CD4-positive, alpha-beta T cell treated with Interleukin-4 for 4 hours (primary cell): ENCODE measurements at regions not wholly inside any gene's neighbourhood (a gene's known extent, or its start where the extent isn't known, plus 50 kb on each side); places are given as distances from the start of the nearest gene placed in this dataset.

Experiments used
- DNase-seq: peaks from one replicate; pipeline ENCODE4 v3.0.0-alpha.2; 2020

DNA sequence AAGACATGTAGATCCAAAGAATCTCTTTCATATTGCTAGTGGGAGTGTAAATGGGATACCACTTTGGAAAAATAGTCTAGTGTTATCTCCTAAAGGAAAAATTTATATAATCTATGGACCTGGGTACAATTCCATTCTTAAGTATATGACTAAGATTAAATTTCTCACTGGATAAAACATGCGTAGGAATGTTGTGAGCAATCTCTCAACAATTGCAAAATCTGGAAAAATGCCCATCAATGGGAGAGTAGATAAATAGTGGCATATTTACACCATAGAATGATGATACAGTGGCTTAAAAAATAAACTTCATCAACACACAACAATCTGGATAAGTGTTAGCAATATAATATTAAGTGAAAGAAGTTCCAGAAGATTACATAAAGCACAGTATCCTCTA, 469.5 kb downstream of the MAN2A1 start:
- DNase-seq = no peak

DNA sequence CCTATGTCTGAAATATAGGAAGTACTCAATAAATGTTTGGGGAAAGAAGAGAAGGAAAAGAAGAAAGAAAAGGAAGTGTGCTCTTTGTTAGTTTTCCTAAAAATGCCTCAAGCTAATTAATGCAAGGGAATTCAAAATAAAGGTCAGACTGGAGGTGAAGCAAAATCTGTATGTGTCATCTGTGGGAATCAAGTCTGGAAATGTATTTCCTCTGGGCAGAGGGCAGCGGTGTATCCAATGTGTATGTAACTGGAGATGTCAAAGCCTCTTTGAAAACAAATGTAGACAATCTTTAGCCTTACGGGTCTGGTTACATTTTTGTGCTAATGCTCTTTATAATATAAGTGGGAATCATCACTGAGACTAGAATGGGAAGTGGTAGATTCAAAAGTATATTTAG, 471.4 kb downstream of the MAN2A1 start:
- DNase-seq = no peak

- DNase-seq = no peak
Measured at GRCh38 chr5:110165366-110165765, 475.6 kb downstream of the MAN2A1 start.

DNA sequence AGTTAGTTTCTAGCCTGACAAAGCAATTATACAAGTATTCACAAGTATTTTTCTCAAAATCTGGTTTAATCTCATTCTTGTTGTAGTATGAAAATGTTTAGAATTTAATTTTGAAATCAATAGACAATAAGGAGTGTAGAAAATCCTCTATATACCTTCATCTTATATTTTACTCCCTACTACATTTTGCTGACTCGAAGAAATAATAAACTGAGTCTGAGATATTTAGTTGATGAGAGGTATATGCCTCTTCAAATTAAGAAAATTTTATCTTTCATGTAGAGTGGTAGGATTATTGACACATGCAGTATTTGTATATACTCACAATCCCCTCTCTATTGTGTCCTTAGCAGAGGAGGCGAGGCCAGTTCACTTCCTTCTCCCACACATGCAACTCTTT, 477.7 kb downstream of the MAN2A1 start:
- no peak for DNase-seq

DNA sequence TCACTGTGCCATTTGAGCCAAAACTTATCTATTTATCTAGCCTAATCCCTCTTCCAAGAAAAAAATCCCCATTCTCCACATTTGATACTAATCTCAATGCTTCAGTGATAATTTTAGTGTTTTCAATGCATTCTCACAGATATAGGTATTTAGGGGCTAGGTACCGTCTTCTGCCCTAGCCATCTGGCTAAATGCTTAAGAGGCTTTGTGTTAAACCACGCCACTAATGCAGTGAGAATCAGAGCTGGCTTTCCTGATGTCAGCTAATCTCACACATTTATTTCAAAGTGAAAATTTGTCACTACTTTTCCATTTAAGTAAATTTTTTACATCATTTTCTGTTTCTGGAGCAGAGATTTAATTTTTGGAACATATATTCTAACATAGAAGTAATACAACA, 479.7 kb downstream of the MAN2A1 start:
- DNase-seq = no peak

- no peak for DNase-seq
Measured at GRCh38 chr5:110177729-110178128, 488.0 kb downstream of the MAN2A1 start.

DNA sequence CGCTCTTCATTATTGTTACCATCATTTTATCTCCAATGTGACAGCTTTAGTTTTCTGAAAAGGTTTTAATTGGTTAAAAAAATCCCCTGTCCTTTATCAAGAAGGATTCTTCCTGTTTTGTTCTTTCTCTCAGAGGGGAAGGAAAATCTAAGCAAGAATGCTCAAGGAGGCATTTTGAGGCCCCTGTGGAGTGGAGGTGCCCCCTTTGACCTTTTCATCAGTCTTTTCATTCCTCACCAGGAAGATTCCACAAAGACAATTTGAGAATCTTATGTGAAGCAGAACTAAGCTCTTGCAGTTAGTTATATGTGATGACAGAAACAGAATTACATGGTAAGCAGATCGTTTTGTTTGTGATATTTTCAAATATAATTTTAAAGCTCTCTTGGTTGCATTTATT, 489.6 kb downstream of the MAN2A1 start:
- no peak for DNase-seq

GRCh38 chr5:110194191-110194590, 504.5 kb downstream of the MAN2A1 start:
- DNase-seq = no peak

GRCh38 chr5:110195288-110195687, 505.6 kb downstream of the MAN2A1 start:
- no peak for DNase-seq

- no peak for DNase-seq
Measured at GRCh38 chr5:110201791-110202190, 512.1 kb downstream of the MAN2A1 start.

- DNase-seq = no peak
Measured at GRCh38 chr5:110203661-110204060, 513.9 kb downstream of the MAN2A1 start.

DNA sequence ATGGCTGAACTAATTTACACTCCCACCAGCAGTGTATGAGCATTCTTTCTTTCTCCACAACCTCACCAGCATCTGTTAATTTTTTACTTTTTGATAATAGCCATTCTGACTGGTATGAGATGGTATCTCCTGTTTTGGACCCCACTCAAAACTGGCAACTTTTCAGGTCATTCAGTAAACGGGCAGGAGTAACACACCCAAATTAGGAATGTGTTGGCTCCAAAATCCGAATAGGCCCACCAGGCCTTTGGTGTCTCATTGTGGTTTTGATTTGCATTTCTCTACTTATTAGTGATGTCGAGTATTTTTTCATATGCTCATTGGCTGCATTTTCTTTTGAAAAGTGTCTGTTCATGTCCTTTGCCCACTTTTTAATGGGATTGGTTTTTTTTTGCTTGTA, 517.1 kb downstream of the TMEM232 start:
- DNase-seq = no peak

DNA sequence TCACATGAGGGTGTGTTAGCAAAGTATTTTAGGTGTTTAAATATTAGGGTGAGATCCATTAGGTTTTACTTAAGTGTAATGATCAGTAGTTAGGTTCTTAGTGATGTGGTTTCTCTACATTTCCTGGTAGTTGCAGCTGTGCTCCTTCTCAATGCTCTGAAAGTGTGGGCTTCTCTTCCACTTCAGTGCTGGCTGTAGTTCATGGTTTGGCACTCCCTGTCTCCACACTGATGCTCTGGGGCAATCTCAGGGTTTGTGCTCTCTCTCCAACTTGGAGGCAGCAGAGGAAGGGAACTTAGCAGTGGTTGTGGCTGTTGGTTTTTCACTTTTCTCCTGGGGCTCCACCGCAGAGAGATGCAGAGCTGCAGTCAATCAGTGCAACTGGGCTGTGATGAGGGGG, 507.5 kb downstream of the TMEM232 start:
- DNase-seq = no peak

DNA sequence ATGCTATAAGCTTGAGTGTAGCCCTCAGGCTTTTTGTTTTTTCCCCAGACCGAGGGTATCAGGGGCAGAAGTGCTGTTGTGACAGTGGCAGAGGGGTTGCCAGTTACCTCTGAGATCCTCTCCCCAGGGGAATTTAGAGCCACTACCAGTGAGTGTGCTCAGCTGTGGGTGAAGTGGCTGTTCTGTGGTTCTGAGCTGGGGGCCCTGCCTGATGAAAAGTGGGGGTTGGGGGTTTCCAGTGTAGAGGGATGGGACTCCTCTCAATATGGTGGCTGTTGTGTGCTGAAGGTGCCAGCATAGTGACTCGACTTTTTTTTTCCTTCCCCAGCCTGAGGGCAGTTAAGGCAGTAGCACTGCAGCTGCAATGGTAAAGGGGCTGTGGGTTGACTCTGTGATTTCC, 506.7 kb downstream of the TMEM232 start:
- no peak for DNase-seq

GRCh38 chr5:110221036-110221435, 505.4 kb downstream of the TMEM232 start:
- no peak for DNase-seq

DNA sequence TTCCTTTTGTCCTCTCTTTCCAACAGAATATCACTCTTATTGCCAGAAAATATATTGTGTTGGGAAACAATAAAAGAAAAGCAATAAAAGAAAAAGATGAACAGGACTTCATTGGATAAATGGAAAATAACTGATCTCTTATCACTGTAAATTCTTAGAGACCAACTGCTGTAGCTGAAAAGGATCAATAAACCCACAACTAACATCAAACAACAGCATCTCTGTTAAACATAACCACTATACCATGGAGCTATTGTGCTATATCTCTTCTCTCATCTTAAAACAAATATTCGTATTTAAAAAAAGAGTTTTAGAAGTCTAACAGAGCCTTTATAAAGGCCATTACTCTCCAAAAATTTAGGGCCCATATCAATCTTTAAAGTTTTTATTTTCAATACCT, 502.4 kb downstream of the TMEM232 start:
- DNase-seq = no peak

DNA sequence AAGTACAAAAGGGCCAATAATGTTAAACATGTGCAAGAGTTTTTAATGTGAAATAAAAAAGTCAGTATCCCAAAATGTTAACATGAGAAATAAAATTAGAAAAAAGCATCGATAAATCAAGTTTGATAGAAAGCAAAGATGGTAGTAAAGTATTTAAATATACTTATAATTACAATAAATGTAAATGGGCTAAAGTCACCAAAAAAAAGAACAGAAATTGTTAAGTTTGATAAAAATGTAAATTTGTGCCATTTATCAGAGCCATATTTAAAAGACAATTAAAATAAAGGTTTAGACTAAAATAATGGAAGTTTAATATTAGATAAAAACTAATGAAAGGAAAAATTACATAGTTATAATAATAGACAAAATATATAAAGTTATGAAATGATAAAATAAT, 500.5 kb downstream of the TMEM232 start:
- no peak for DNase-seq

- no peak for DNase-seq
Measured at GRCh38 chr5:110239786-110240185, 486.7 kb downstream of the TMEM232 start.

DNA sequence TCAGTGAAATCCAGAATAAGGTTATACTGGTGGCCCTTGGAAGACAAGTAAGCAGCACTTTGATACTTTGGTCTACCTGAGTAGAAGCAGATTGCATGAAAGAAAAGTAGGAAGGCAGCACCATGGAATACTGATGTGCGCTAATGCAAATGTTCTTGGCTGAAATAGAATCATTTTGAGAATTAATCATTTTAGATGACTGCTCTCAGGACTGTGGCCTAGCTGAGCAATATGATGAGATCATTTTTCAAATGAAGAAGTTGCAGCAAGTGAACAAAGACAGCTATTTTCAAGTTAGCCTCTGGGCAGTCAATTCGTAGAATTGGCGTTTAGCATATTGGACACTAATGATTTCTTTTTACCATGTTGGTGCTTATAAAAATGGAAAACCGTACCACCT, 483.5 kb downstream of the TMEM232 start:
- no peak for DNase-seq

- DNase-seq = no peak
Measured at GRCh38 chr5:110248921-110249320, 477.6 kb downstream of the TMEM232 start.

GRCh38 chr5:110250355-110250754, 476.1 kb downstream of the TMEM232 start:
- DNase-seq = no peak

DNA sequence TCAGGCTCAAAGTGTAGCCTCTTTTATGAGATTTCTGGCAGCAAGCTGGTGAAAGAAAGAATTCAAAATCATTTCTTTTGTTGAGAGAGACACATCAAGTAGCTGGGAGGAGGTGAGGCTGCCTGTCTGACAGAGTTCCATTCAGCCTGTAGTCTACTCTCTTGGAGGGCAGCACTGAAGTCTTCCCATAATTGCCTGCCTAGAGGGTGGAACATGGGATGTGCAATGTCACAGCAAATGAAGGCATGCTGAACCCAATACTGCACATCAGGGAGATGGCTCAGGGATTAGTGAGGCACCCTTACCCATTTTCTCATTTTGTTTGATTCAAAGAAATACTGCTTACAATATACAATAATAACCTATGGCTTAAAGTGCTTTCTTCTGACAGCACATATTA, 475.7 kb downstream of the TMEM232 start:
- no peak for DNase-seq

DNA sequence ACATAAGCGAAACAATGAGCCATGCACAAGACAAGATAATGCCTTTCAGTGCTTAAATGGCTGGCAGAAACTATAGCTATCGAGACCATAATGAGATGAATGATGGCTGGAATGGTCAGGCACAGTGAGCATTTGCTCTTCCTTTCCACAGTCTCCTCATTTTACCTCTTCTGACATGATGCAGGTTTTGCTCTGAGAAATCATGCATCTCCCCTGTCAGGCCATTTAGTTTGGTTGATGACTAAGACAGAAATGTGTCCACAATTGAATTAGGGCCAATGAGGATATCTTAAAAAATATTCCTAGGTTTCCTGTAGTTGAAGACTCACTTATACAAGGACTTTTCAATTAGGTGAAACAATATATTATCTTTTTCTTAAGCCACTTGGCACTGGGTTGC, 475.1 kb downstream of the TMEM232 start:
- no peak for DNase-seq

- no peak for DNase-seq
Measured at GRCh38 chr5:110255194-110255593, 471.3 kb downstream of the TMEM232 start.

DNA sequence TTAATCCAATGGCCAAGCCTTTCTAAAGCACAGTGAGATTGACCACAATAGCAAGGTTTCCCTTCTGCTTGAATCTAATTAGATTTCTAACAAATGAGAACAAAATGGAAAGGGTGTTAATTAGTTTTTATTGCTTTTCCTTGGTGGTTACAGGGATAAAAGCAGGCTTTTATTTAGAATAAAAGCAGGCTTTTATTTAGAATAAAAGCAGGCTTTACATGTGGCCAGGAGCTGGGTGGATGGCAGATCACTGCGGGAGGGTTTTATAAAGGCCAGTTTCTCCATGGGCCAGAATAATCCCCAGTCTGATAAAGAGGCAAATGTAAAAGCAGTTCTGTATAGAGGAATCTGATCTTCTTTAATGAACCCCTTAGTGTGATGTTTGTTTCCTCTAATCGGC, 470.2 kb downstream of the TMEM232 start:
- no peak for DNase-seq

- DNase-seq = no peak
Measured at GRCh38 chr5:110257971-110258370, 468.5 kb downstream of the TMEM232 start.
